ENCODE measurements at regions not wholly inside any gene's neighbourhood (a gene's known extent, or its start where the extent isn't known, plus 50 kb on each side); places are given as distances from the start of the nearest gene placed in this dataset.

- no peak for DNase-seq (ENCODE audit: low spot score in 2 of 2)
- H3K4me1 ChIP-seq = no peaks in the 10 kb centered on the region
- no peak overlapping the region for H3K27ac ChIP-seq
- H3K4me3 ChIP-seq = no peak overlapping the region
- intact Hi-C loops (cut with DNase I; ENCODE audit: low total_unique reads) = no loop called here
- H3K36me3 ChIP-seq = no peaks in the 10 kb centered on the region
- peaks cover 5 to 32% of the 10 kb centered on the region in 2 donors for H3K27me3 ChIP-seq
- H3K9me3 ChIP-seq = no peaks in the 10 kb centered on the region
- TF ChIP-seq POLR2A (IDR thresholded peaks at IDR 0.05) (no peak), CTCF (IDR thresholded peaks at IDR 0.05) (no peak), POLR2AphosphoS5 (IDR thresholded peaks at IDR 0.05) (no peak)
Observed at GRCh38 chr2:45166229-45166890, 157.1 kb upstream of the SIX2 start.

- Histone ChIP-seq H3K9me3 (no peaks in the 10 kb centered on the region), H3K27ac (no peak overlapping the region), H3K4me1 (no peaks in the 10 kb centered on the region), H3K4me3 (no peak overlapping the region), H3K27me3 (peaks cover 0 to 3% of the 10 kb centered on the region in 2 donors), H3K36me3 (no peaks in the 10 kb centered on the region)
- intact Hi-C loops (cut with DNase I; ENCODE audit: low total_unique reads) = no loop called here
- TF ChIP-seq POLR2AphosphoS5 (IDR thresholded peaks at IDR 0.05) (no peak), CTCF (IDR thresholded peaks at IDR 0.05) (no peak), POLR2A (IDR thresholded peaks at IDR 0.05) (no peak)
- no peak for DNase-seq (ENCODE audit: low spot score in 2 of 2)
Observed at GRCh38 chr2:45162711-45163110, 153.5 kb upstream of the SIX2 start.

- H3K4me1 ChIP-seq = no peaks in the 10 kb centered on the region
- no peak overlapping the region for H3K27ac ChIP-seq
- no peaks in the 10 kb centered on the region for H3K9me3 ChIP-seq
- intact Hi-C loops (cut with DNase I; ENCODE audit: low total_unique reads) = no loop called here
- no peaks in the 10 kb centered on the region for H3K27me3 ChIP-seq
- H3K36me3 ChIP-seq = no peaks in the 10 kb centered on the region
- no peak overlapping the region for H3K4me3 ChIP-seq
- DNase-seq (ENCODE audit: low spot score in 2 of 2) = no peak
- TF ChIP-seq POLR2AphosphoS5 (IDR thresholded peaks at IDR 0.05) (no peak), POLR2A (IDR thresholded peaks at IDR 0.05) (no peak), CTCF (IDR thresholded peaks at IDR 0.05) (no peak)
Observed at GRCh38 chr2:45156605-45157004, 147.4 kb upstream of the SIX2 start.

GRCh38 chr2:45154606-45155155 lies 145.4 kb upstream of the SIX2 start:
- TF ChIP-seq POLR2A (IDR thresholded peaks at IDR 0.05) (no peak), CTCF (IDR thresholded peaks at IDR 0.05) (no peak), POLR2AphosphoS5 (IDR thresholded peaks at IDR 0.05) (no peak)
- Histone ChIP-seq H3K27me3 (no peaks in the 10 kb centered on the region), H3K36me3 (no peaks in the 10 kb centered on the region), H3K4me3 (no peak overlapping the region), H3K9me3 (peaks cover 7 to 8% of the 10 kb centered on the region in 2 donors), H3K4me1 (no peaks in the 10 kb centered on the region), H3K27ac (no peak overlapping the region)
- intact Hi-C loops (cut with DNase I; ENCODE audit: low total_unique reads) = no loop called here
- no peak for DNase-seq (ENCODE audit: low spot score in 2 of 2)

GRCh38 chr2:45154144-45154543 lies 144.9 kb upstream of the SIX2 start:
- Histone ChIP-seq H3K4me1 (no peaks in the 10 kb centered on the region), H3K36me3 (no peaks in the 10 kb centered on the region)
- intact Hi-C loops (cut with DNase I; ENCODE audit: low total_unique reads) = no loop called here

More at GRCh38 chr2:45154144-45154543, 144.9 kb upstream of the SIX2 start:
- TF ChIP-seq POLR2A (IDR thresholded peaks at IDR 0.05) = no peak
- TF ChIP-seq CTCF (IDR thresholded peaks at IDR 0.05) = no peak
- TF ChIP-seq POLR2AphosphoS5 (IDR thresholded peaks at IDR 0.05) = no peak
- Histone ChIP-seq H3K27me3 (no peaks in the 10 kb centered on the region), H3K27ac (no peak overlapping the region), H3K9me3 (peaks cover 8% of the 10 kb centered on the region in 2 donors), H3K4me3 (no peak overlapping the region)
- no peak for DNase-seq (ENCODE audit: low spot score in 2 of 2)

All from breast epithelium (tissue), 4 donors.